CD4-positive, alpha-beta T cell treated with Interleukin-15 for 4 hours (primary cell): ENCODE measurements at regions not wholly inside any gene's neighbourhood (a gene's known extent, or its start where the extent isn't known, plus 50 kb on each side); places are given as distances from the start of the nearest gene placed in this dataset.

Experiments used
- DNase-seq: peaks from one replicate; pipeline ENCODE4 v3.0.0-alpha.2; 2020; ENCODE audit warnings: low spot score

DNA sequence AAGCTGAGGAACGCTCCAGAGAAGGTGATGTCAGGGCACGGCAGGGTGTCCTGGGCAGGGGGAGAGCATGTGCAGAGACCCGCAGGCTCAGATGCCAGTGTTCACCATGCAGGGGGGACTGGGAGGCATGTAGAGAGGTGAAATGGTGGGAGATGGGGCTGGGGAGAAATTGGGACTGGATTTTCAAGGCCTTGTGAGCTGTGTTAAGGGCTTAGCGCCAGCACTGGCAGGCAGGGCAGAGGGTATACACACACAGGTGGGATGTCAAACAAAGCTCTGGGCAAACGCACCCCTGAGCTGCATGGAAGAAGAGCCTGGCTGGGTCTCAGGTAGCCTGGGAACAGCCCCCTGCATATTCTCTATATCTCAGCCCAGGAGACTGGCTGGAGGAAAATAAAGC is 282.7 kb downstream of the SHQ1 start:
- no peak for DNase-seq

GRCh38 chr3:72563690-72564370 is 284.4 kb downstream of the SHQ1 start:
- DNase-seq: no peak

GRCh38 chr3:72560846-72561675 is 287.2 kb downstream of the SHQ1 start:
- no peak for DNase-seq

DNA sequence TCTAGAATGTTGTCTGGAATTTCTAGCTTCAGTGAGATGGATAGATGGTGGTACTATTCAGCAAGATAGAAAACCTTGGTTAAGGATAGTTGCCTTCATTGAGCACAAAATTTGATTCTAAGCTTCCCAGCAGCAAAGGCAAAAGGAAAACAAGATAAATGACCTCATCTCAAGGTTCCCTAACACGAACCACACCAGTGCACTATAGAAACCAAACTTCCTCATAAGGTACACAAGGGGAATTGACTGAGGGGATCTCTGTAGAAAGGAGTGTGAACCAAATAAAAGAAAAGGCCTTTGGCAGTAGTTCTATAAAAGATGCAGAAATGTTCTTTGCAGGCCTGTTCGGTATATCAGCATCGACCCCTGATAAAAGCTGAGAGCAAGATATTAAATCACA is 288.9 kb downstream of the SHQ1 start:
- no peak for DNase-seq

GRCh38 chr3:72558001-72558400 is 290.2 kb downstream of the SHQ1 start:
- no peak for DNase-seq

DNA sequence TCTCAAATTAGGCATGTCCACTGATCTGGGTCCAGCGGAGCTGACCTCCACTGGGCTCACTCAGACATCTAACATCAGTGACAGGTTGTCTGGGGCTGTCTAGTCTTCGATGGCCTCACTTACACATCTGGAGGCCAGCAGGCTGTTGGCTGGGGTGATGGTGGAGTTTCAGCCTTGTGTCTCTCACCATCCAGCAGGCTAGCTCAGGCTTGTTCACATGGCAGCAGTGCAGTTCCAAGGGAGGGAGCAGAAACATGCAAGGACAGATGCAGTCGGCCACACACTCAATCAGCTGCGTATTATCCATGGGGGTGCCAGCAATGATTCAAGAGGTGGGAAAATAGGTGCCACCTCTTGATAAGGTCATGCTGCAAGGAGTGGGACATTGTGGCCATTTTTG is 292.5 kb downstream of the SHQ1 start:
- DNase-seq: no peak

- DNase-seq: no peak
Measured at GRCh38 chr3:72554689-72555088, 293.6 kb downstream of the SHQ1 start.

DNA sequence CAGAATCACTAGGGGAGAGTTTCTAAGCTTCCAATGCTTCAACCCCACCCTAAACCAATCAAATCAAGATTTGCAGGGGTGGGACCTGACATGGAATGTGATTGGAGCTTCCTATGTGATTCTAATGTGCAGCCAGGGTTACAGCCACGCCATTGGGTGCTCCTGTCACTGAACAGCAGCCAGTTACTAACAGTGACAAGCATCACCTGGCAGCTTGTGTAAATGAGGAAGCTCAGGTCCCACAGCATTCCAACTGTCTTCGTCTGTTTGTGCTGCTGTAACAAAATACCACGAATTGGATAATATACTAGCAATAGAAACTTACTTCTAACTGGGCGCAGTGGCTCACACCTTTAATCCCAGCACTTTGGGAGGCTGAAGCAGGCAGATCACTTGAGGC is 294.9 kb downstream of the SHQ1 start:
- no peak for DNase-seq

- DNase-seq: no peak
Measured at GRCh38 chr3:72550582-72551262, 297.5 kb downstream of the SHQ1 start.

DNA sequence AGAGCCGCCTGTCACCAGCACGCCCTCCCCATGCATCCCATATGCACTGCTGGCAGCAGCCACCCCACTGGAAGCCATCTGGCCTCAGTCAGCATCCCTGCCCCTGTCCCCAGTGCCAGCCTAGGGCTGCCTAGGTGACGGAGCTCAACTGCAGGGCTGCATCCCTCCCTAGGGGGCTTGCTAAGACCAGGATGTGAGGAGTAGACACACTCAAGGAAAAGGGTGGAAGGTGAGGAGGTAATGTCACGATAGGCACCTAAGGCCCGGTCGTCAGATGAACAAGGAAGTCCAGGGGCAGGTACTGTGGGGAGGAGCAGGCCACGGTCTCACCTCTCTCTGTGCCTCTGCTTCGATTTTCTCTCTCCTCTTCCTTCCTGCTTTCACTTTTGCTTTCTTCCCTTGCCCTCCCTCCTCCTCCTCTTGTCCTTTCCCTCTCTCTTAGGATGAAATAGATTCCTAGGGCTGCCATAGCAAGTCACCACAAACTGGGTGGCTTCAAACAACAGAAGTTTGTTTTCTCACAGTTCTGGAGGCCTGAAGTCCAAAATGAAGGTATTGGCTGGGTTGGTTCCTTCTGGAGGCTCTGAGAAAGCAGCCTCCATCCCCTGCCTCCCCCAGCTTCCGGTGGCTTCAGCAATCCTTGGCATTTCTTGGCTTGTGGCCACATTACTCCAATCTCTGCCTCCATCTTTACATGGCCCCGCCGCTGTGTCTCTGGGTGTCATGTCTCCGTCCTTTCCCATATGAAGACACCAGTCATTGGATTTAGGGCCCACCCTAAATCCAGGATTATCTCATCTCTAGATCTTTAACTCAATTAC is 298.3 kb downstream of the SHQ1 start:
- DNase-seq: no peak

DNA sequence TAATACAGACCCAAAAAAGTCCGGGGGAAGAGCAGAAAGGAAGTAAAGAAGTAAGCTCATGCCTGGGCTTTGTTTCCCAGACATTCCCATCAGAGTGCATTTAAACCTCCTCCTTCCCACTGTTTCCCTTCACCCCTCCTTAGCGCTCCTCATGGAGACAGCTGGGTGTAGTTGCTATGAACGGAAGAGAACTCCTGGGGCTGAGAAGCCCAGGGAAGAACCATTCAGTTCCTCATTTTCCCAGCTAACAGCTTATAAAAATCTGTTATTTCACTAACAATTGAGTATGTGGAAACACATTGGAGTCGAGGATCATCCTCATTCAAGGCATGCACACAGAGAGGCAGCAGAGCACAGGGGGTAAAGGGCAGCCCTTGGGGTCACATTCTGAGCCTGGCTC is 299.3 kb downstream of the SHQ1 start:
- DNase-seq: no peak

DNA sequence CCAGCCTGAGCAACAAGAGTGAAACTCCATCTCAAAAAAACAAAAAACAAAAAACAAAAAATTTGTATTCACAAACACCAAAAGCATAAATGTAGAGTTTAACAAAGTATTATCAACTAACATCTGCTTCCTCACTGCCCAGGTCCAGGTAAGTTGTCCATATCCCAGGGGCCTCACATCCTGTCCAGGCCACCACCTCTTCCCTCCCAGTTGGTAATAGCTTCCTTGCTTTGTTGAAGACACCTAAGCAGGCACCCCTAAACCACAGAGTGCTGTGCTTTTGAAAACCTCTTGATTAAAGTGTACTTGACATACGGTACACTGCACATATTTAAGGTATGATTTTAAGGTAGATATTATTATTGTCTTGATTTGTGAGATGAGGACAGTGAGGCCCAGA is 299.8 kb downstream of the SHQ1 start:
- no peak for DNase-seq

- DNase-seq: no peak
Measured at GRCh38 chr3:72547183-72547582, 301.1 kb downstream of the SHQ1 start.

DNA sequence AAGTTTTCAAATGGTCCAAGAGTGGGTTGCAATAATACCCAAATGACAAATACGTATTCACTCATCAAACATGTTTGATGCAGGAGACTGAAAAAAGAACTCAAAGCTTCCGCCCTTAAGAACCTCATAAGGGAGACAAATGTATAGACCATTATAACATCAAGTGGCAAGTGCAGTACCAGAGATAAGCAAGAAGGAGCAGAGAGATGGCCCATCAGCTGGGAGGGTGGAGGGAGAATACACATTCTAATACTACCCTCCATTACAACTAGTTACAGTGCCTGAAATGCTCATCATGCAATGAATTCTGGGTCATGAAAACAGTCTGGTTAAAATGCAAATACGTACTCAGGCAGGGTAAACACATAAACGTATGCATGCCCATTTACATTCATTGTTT is 304.0 kb downstream of the SHQ1 start:
- no peak for DNase-seq

DNA sequence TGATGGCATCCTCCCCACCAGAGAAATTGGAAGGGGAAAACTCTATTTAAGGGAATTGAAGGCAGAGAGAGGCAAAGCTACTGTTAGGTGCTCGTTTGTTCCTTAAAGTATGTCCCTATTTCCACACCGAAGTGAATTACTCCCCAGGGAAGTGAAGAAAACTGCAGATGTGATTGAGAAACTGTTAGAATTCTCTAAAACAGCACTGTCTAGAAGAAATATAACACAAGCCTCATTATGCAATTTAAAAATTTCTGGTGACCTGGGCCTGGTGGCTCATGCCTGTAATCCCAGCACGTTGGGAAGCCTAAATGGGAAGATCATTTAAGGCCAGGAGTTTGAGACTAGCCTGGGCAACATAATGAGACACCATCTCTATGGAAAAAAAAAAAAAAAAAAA is 305.0 kb downstream of the SHQ1 start:
- no peak for DNase-seq

GRCh38 chr3:72542781-72543180 is 305.5 kb downstream of the SHQ1 start:
- DNase-seq: no peak

DNA sequence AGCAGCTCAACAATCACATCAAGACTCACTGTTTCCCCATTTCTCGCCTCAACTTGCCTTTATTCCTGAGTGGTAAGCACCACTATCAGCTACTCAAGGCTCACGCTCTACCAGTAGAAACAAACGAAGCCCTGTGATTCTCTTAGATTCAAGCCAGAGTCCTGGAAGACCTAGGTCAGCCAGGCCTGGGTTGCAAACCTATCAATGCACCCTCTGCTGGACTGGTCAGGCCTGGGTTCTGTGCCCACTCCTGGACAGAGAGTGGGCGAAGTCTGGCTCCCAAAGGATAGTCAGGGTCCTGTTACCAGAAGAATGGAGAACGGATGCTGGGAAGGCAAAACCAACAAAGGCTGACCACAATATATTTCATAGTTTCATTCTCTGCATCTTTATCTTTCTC is 308.4 kb downstream of the SHQ1 start:
- no peak for DNase-seq

DNA sequence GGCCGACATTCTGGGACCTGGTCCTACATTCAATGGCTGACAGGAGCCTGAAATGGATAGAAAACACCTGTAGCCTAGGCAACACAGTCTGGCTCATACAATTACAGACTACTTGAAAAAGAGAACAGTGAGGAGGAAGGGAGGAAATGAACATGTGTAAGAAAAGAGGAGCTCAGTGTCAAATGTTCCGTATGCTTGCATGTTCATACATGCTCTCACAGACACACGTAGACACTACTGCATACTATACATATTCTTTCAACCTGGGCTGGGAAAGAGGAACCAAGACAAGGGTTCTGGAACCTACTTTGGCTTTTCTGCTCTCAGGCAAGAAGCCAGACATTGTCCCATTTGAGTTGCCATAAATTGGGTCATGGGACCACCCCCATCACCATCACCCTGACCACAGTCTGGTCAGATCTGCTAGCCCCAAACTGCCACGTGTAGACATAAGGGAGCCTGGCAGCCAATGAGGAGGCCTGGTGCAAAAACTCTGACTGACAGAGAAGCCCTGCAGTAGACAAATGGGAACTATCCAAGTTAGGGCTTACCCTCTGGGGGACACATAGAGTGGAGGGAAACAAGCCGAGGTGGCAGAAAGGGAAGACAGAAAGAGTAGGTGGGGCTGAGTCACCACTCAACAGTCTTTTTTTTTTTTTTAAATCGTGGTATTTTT is 310.0 kb downstream of the SHQ1 start:
- DNase-seq: no peak

DNA sequence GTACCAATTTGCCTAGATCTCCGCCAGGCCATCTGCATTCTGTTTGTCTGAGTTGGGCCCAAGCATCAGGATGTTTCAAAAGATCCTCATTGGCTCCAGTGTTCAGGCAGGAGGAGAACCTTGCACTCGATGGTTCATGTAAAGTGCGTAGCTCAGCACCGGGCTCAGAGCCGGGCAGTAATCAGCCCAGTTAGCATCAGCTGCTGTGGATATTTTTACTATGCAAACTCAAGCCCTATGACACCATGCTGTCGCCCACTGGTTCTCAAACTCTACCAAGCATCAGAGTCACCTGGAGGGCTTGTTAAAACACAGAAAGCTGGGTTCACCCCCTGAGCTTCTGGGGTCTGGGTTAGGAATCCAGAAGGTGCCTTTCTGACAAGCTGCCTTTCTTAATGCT is 310.8 kb downstream of the SHQ1 start:
- no peak for DNase-seq

DNA sequence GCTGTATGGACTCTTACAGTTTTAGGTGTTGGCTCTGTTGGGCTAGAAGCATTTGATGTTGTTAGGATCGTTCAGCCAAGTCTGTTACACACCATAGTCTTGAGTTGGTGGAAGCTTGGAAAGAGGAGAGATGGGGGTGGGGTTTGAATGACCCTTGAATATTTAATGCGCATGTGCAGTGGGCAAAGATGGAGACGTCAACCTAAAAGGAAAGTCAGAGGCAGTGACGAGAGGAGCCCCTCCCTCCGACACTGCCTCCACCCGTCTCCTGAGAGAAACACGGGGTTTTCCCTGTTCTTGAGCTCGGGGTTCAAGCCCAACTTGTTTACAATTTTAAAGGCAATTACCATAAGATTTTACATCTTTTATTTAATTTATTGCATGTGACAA is 311.4 kb downstream of the SHQ1 start:
- no peak for DNase-seq

- DNase-seq: no peak
Measured at GRCh38 chr3:72536206-72536877, 311.9 kb downstream of the SHQ1 start.
